Activated CD8-positive, alpha-beta memory T cell treated with anti-CD3 and anti-CD28 coated beads, Interleukin-2, amount 50 U/mL, for 48 hours (primary cell): ENCODE measurements at regions not wholly inside any gene's neighbourhood (a gene's known extent, or its start where the extent isn't known, plus 50 kb on each side); places are given as distances from the start of the nearest gene placed in this dataset.

Experiments used
- DNase-seq: peaks from one replicate; pipeline ENCODE4 v3.0.0-alpha.2; 2020

- DNase-seq = no peak
Measured at GRCh38 chr7:36802459-36803135, 78.3 kb upstream of the AOAH start.

- DNase-seq = no peak
Measured at GRCh38 chr7:36796850-36797536, 72.7 kb upstream of the AOAH start.

GRCh38 chr7:36795451-36796021, 71.2 kb upstream of the AOAH start:
- no peak for DNase-seq

GRCh38 chr7:36794689-36795088, 70.4 kb upstream of the AOAH start:
- no peak for DNase-seq

- no peak for DNase-seq
Measured at GRCh38 chr7:36792421-36792820, 68.1 kb upstream of the AOAH start.

- no peak for DNase-seq
Measured at GRCh38 chr7:36790311-36790787, 66.1 kb upstream of the AOAH start.

GRCh38 chr7:36788825-36789470, 64.7 kb upstream of the AOAH start:
- no peak for DNase-seq

GRCh38 chr7:36787933-36788378, 63.7 kb upstream of the AOAH start:
- no peak for DNase-seq

GRCh38 chr7:36784991-36785940, 61.0 kb upstream of the AOAH start:
- peak; percentile 68 for DNase-seq

GRCh38 chr7:36781011-36781738, 56.9 kb upstream of the AOAH start:
- DNase-seq = no peak

GRCh38 chr7:36777855-36778254, 53.6 kb upstream of the AOAH start:
- DNase-seq = no peak

GRCh38 chr7:36777062-36777461, 52.8 kb upstream of the AOAH start:
- DNase-seq = no peak

GRCh38 chr7:36775676-36776075, 51.4 kb upstream of the AOAH start:
- DNase-seq = no peak

- no peak for DNase-seq
Measured at GRCh38 chr7:36775061-36775620, 50.8 kb upstream of the AOAH start.
